Prostate gland (tissue), 2 donors: ENCODE measurements at regions not wholly inside any gene's neighbourhood (a gene's known extent, or its start where the extent isn't known, plus 50 kb on each side); places are given as distances from the start of the nearest gene placed in this dataset.

ENCODE experiments used
- DNase-seq: peaks from one replicate; pipeline ENCODE4 v3.0.0-alpha.2; 2019; ENCODE audit warnings: low spot score
- H3K27ac ChIP-seq, 2 donors: fragments of 200-600 bp; sonication (generic); 2 replicates each; pipeline ENCODE4 v1.5.1; 2017 to 2019
- H3K27me3 ChIP-seq: fragments of 200-600 bp; sonication (generic); replicated peaks from 2 replicates; pipeline ENCODE4 v1.5.1; 2019; ENCODE audit not compliant: insufficient read depth
- H3K36me3 ChIP-seq, 2 donors: fragments of 200-600 bp; sonication (generic); 1 replicate in 1 of 2; 2 replicates in 1 of 2; pipeline versions ENCODE4 v1.5.1 to v1.8.1; 2017 to 2019
- H3K4me1 ChIP-seq: fragments of 200-600 bp; sonication (generic); replicated peaks from 2 replicates; pipeline ENCODE4 v1.5.1; 2019
- H3K4me3 ChIP-seq, 2 donors: fragments of 200-600 bp; sonication (generic); 2 replicates each; pipeline ENCODE4 v1.5.1; 2017 to 2019
- H3K9me3 ChIP-seq: fragments of 200-600 bp; sonication (generic); 2 replicates; pipeline ENCODE4 v1.5.1; 2017
- CTCF ChIP-seq, 4 experiments: fragments of 200-600 bp in 2 of 4; fragments of 450-650 bp in 2 of 4; sonication (generic) in 2 of 4; IDR thresholded peaks; 1 replicate in 3 of 4; 2 replicates in 1 of 4; pipeline ENCODE4 v1.5.1; 2016 to 2019; ENCODE audit warnings: antibody characterized with exemption in 4 of 4, mild to moderate bottlenecking in 2 of 4, moderate library complexity in 2 of 4
- POLR2A ChIP-seq: fragments of 450-650 bp; IDR thresholded peaks from one replicate; pipeline ENCODE4 v1.6.1; 2016; ENCODE audit warnings: antibody characterized with exemption, mild to moderate bottlenecking
- POLR2AphosphoS5 ChIP-seq: sonication (generic); formaldehyde crosslinking; IDR thresholded peaks from one replicate; pipeline ENCODE4 v1.6.1; 2017; ENCODE audit warnings: antibody characterized with exemption
- WGBS: methylation state at CpG from one replicate; pipeline ENCODE4 v1.1.5; 2018; 5-methylcytosine and 5-hydroxymethylcytosine counted together
- intact Hi-C: fragments of 100-400 bp; cut with DNase I; formaldehyde crosslinking; loops from one replicate; pipeline ENCODE4 v1.14.2; 2022

DNA sequence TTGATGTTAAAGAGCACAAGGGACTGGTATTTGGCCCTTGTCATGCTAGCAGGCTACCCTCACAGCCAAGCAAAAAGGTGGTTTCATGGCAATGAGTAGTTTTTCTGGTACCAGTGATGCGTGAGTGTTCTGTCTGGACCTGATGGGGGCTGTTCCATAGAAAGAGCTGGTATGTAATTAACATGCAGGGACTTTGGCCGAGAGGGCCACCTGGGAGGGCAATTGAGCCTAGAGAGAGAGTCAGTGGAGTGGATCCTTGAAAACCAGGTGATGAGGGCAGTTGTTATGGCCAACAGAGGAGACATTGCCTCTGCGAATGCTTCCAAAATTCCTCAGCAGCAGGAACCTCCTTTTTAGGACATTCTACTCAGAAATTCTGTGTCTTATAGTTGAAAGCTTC lies 383.3 kb downstream of the PSAT1 start:
- H3K27me3 ChIP-seq: no peaks in the 10 kb centered on the region
- H3K27ac ChIP-seq: no peak overlapping the region
- intact Hi-C loops: no loop called here
- WGBS: 85% methylated on average over 3 of the region's 3 CpGs
- H3K36me3 ChIP-seq: no peaks in the 10 kb centered on the region
- no peak overlapping the region for H3K4me3 ChIP-seq
- no peak for DNase-seq
- no peaks in the 10 kb centered on the region for H3K9me3 ChIP-seq
- H3K4me1 ChIP-seq: no peaks in the 10 kb centered on the region
- TF ChIP-seq POLR2A (no peak), POLR2AphosphoS5 (no peak), CTCF (IDR thresholded peaks at IDR 0.05) (no peak)

- H3K9me3 ChIP-seq: no peaks in the 10 kb centered on the region
- intact Hi-C loops: no loop called here
- H3K27ac ChIP-seq: no peak overlapping the region
- no peaks in the 10 kb centered on the region for H3K27me3 ChIP-seq
- DNase-seq: no peak
- H3K4me3 ChIP-seq: no peak overlapping the region
- H3K4me1 ChIP-seq: no peaks in the 10 kb centered on the region
- TF ChIP-seq POLR2AphosphoS5: no peak
- no peak for TF ChIP-seq CTCF (IDR thresholded peaks at IDR 0.05)
- no peak for TF ChIP-seq POLR2A
- 22% methylated on average over 5 of the region's 5 CpGs for WGBS
- no peaks in the 10 kb centered on the region for H3K36me3 ChIP-seq
Observed at GRCh38 chr9:78682216-78682615, 385.3 kb downstream of the PSAT1 start.

DNA sequence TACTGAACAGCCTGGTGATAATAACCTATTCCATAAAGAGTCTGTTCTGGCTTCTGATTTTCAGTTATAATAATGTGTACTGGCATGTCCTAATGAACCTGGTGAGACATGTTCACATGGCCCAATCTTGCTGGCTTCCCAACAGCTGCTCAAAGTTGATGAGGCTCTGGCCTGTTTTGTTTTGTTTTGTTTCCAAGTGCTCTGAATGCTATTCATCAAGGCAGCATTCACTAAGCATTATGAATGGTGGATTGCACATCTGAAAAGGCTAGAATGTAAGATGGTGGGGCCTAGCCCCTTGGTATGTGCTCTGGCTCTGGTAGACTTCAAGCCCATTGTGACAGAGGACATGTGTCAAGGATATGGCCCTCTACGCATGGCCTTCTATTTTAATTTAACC lies 388.5 kb downstream of the PSAT1 start:
- H3K36me3 ChIP-seq: no peaks in the 10 kb centered on the region
- H3K9me3 ChIP-seq: no peaks in the 10 kb centered on the region
- H3K4me3 ChIP-seq: no peak overlapping the region
- no peak for TF ChIP-seq POLR2A
- TF ChIP-seq CTCF (IDR thresholded peaks at IDR 0.05): no peak
- TF ChIP-seq POLR2AphosphoS5: no peak
- intact Hi-C loops: no loop called here
- H3K27me3 ChIP-seq: no peaks in the 10 kb centered on the region
- DNase-seq: no peak
- H3K27ac ChIP-seq: no peak overlapping the region
- WGBS: 97% methylated on average over 1 of the region's 1 CpG
- H3K4me1 ChIP-seq: no peaks in the 10 kb centered on the region

- 96% methylated on average over 1 of the region's 1 CpG for WGBS
- DNase-seq: no peak
- no peak for TF ChIP-seq CTCF (IDR thresholded peaks at IDR 0.05)
- no peak for TF ChIP-seq POLR2AphosphoS5
- TF ChIP-seq POLR2A: no peak
- H3K36me3 ChIP-seq: no peaks in the 10 kb centered on the region
- H3K9me3 ChIP-seq: no peaks in the 10 kb centered on the region
- intact Hi-C loops: no loop called here
- H3K27me3 ChIP-seq: no peaks in the 10 kb centered on the region
- H3K4me1 ChIP-seq: no peaks in the 10 kb centered on the region
- H3K4me3 ChIP-seq: no peak overlapping the region
- H3K27ac ChIP-seq: no peak overlapping the region
Observed at GRCh38 chr9:78688796-78689195, 391.9 kb downstream of the PSAT1 start.

DNA sequence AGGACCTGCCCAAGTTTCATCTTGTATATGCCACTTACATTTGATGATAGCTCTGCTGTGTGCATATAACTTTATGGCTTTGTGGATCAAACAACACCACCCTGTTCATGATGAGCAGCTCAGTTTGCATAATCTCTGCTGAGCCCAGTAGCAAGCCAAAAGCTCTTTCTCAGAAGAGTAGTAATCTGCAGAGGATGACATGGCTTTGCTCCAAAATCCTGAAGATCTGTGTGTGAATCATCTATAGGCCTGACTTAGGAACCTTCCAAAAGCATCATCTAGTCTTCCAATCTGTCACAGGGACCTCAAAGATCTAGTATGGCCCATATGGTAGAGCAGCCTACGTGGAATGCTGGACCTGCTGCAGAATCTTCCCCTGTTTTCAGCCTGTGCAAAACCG lies 394.6 kb downstream of the PSAT1 start:
- Histone ChIP-seq H3K4me3 (no peak overlapping the region), H3K27ac (no peak overlapping the region), H3K27me3 (no peaks in the 10 kb centered on the region), H3K9me3 (no peaks in the 10 kb centered on the region), H3K4me1 (no peaks in the 10 kb centered on the region), H3K36me3 (no peaks in the 10 kb centered on the region)
- DNase-seq: no peak
- TF ChIP-seq POLR2AphosphoS5: no peak
- no peak for TF ChIP-seq POLR2A
- no peak for TF ChIP-seq CTCF (IDR thresholded peaks at IDR 0.05)
- 82% methylated on average over 2 of the region's 2 CpGs for WGBS
- intact Hi-C loops: no loop called here
